B cell (primary cell): ENCODE measurements at regions not wholly inside any gene's neighbourhood (a gene's known extent, or its start where the extent isn't known, plus 50 kb on each side); places are given as distances from the start of the nearest gene placed in this dataset.

Experiments used
- ATAC-seq: fragments of 200-7000 bp; cut with Tn5 transposase; one replicate; pipeline ENCODE4 v1.10.0; 2021; ENCODE audit warnings: low read depth, mild to moderate bottlenecking, moderate number of reproducible peaks, moderate library complexity
- CTCF ChIA-PET: fragments of 350-600 bp; sonication (Branson Sonifier 250); formaldehyde crosslinking; loops from one replicate; lab custom pipeline; 2021; ENCODE audit warnings: antibody characterized with exemption, inconsistent platforms; lab: Charles Lee
- POLR2A ChIA-PET: fragments of 350-600 bp; sonication (Branson Sonifier 250); formaldehyde crosslinking; loops from one replicate; lab custom pipeline; 2021; ENCODE audit warnings: antibody characterized with exemption; lab: Charles Lee
- DNase-seq: peaks from one replicate; pipeline ENCODE4 v3.0.0; 2013
- H2AFZ ChIP-seq: 2 replicates; pipeline ENCODE4 v1.6.1; 2012; ENCODE audit warnings: mild to moderate bottlenecking, low read depth, low read length; ENCODE audit not compliant: insufficient read depth, poor library complexity, severe bottlenecking
- H3K27ac ChIP-seq, 2 donors: 1 replicate in 1 of 2; 2 replicates in 1 of 2; pipeline ENCODE4 v1.5.1; 2012 to 2013; ENCODE audit warnings: low read length in 2 of 2, mild to moderate bottlenecking in 2 of 2, moderate library complexity in 1 of 2
- H3K27me3 ChIP-seq, 4 experiments: fragments of 200-600 bp in 1 of 4; sonication (generic) in 1 of 4; replicated peaks in 1 of 4; 1 replicate in 2 of 4; 2 replicates in 2 of 4; pipeline versions ENCODE4 v1.6.1 to v1.7.0; 2013 to 2016; ENCODE audit warnings: low read length in 3 of 4, mild to moderate bottlenecking in 2 of 4, mixed read lengths in 1 of 4, moderate library complexity in 1 of 4; ENCODE audit not compliant: insufficient read depth in 4 of 4, control insufficient read depth in 3 of 4; ENCODE audit errors: control extremely low read depth in 1 of 4
- H3K36me3 ChIP-seq, 2 experiments: replicated peaks in 1 of 2; 1 replicate in 1 of 2; 2 replicates in 1 of 2; pipeline versions ENCODE4 v1.6.1 to v1.7.1; 2013; ENCODE audit warnings: low read length in 1 of 2; ENCODE audit not compliant: insufficient read depth in 2 of 2, control insufficient read depth in 1 of 2; ENCODE audit errors: control extremely low read depth in 1 of 2, extremely low read depth in 1 of 2
- H3K4me1 ChIP-seq, 2 donors: fragments of 200-600 bp in 1 of 2; sonication (generic) in 1 of 2; 1 replicate in 1 of 2; 2 replicates in 1 of 2; pipeline versions ENCODE4 v1.5.1 to v1.6.1; 2013 to 2017; ENCODE audit warnings: low read length in 2 of 2; ENCODE audit not compliant: control insufficient read depth in 2 of 2, insufficient read depth in 2 of 2
- H3K4me2 ChIP-seq: replicated peaks from 2 replicates; pipeline ENCODE3; 2012; ENCODE audit warnings: mild to moderate bottlenecking, low read depth, low read length; ENCODE audit not compliant: poor library complexity, severe bottlenecking
- H3K4me3 ChIP-seq, 5 experiments: fragments of 200-600 bp in 1 of 5; sonication (generic) in 1 of 5; 1 replicate in 3 of 5; 2 replicates in 2 of 5; pipeline versions ENCODE4 v1.5.1 to v1.7.0; 2011 to 2016; ENCODE audit warnings: low read length in 4 of 5, mild to moderate bottlenecking in 4 of 5, low read depth in 2 of 5, control low read depth in 1 of 5, moderate library complexity in 1 of 5; ENCODE audit not compliant: insufficient read depth in 1 of 5; ENCODE audit errors: control extremely low read depth in 1 of 5, extremely low read depth in 1 of 5
- H3K79me2 ChIP-seq: fragments of 200-600 bp; sonication (generic); one replicate; pipeline ENCODE4 v1.6.0; 2016; ENCODE audit warnings: low read length; ENCODE audit not compliant: control insufficient read depth, insufficient read depth
- H3K9ac ChIP-seq: fragments of 200-600 bp; sonication (generic); 2 replicates; pipeline ENCODE4 v1.6.1; 2017; ENCODE audit warnings: mild to moderate bottlenecking, low read length, moderate library complexity
- H3K9me3 ChIP-seq, 3 donors: one replicate each; pipeline versions ENCODE4 v1.6.1 to v1.7.1; 2013; ENCODE audit warnings: low read length in 2 of 3; ENCODE audit not compliant: control insufficient read depth in 2 of 3, insufficient read depth in 1 of 3; ENCODE audit errors: control extremely low read depth in 1 of 3
- H4K20me1 ChIP-seq: 2 replicates; pipeline ENCODE4 v1.6.0; 2012; ENCODE audit warnings: mild to moderate bottlenecking, low read length; ENCODE audit not compliant: insufficient read depth, control insufficient read depth, poor library complexity, severe bottlenecking
- H3K27ac Mint-ChIP-seq: one replicate; pipeline ENCODE4 v1.8.0; 2021; ENCODE audit warnings: mixed read lengths
- H3K27me3 Mint-ChIP-seq: one replicate; pipeline ENCODE4 v1.8.0; 2021; ENCODE audit warnings: mixed read lengths
- H3K4me1 Mint-ChIP-seq: one replicate; pipeline ENCODE4 v1.8.0; 2021; ENCODE audit warnings: mixed read lengths
- H3K4me3 Mint-ChIP-seq: one replicate; pipeline ENCODE4 v1.8.0; 2021; ENCODE audit warnings: mixed read lengths
- H3K9me3 Mint-ChIP-seq: one replicate; pipeline ENCODE4 v1.8.0; 2022; ENCODE audit warnings: mixed read lengths; ENCODE audit not compliant: insufficient read depth
- CTCF ChIP-seq: fragments of 200-600 bp; IDR thresholded peaks from one replicate; pipeline ENCODE4 v1.8.0; 2022; ENCODE audit warnings: antibody characterized with exemption, mild to moderate bottlenecking
- EZH2 ChIP-seq: IDR thresholded peaks from 2 replicates; pipeline ENCODE4 v1.6.1; 2012; ENCODE audit warnings: borderline replicate concordance, low read depth, mild to moderate bottlenecking, moderate library complexity, low read length; ENCODE audit not compliant: insufficient read depth, poor library complexity, severe bottlenecking
- WGBS: methylation state at CpG from one replicate; pipeline ENCODE4 v1.1.5; 2013; ENCODE audit warnings: missing lambda C conversion rate; ENCODE audit not compliant: insufficient coverage; 5-methylcytosine and 5-hydroxymethylcytosine counted together
- intact Hi-C: fragments of 100-400 bp; cut with micrococcal nuclease; formaldehyde crosslinking; loops from one replicate; pipeline ENCODE4 v1.10.0; 2022

- H3K9me3 ChIP-seq: no peaks in the 10 kb centered on the region
- no peaks in the 10 kb centered on the region for H3K4me1 ChIP-seq
- ATAC-seq: no peak
- no peak overlapping the region for H3K27ac ChIP-seq
- CTCF ChIA-PET: no interaction called here
- Mint-ChIP-seq H3K27me3 (peaks cover 9% of the 10 kb centered on the region), H3K4me1 (no peaks in the 10 kb centered on the region), H3K27ac (no peak overlapping the region), H3K9me3 (no peaks in the 10 kb centered on the region), H3K4me3 (no peak overlapping the region)
- no peak overlapping the region for H3K4me2 ChIP-seq
- H3K79me2 ChIP-seq: no peaks in the 10 kb centered on the region
- H3K9ac ChIP-seq: no peak overlapping the region
- intact Hi-C loops: no loop called here
- WGBS: 88% methylated on average over 5 of the region's 5 CpGs
- H4K20me1 ChIP-seq: no peaks in the 10 kb centered on the region
- POLR2A ChIA-PET: no interaction called here
- H3K27me3 ChIP-seq: no peaks in the 10 kb centered on the region
- no peak for DNase-seq
- no peaks in the 10 kb centered on the region for H3K36me3 ChIP-seq
- H2AFZ ChIP-seq: no peak overlapping the region
- TF ChIP-seq EZH2 (no peak), CTCF (no peak)
- no peak overlapping the region for H3K4me3 ChIP-seq
These were observed 509.8 kb downstream of the PTPRU start for GRCh38 chr1:29746076-29746665.

GRCh38 chr1:29744684-29745490 lies 508.6 kb downstream of the PTPRU start:
- Histone ChIP-seq H3K9me3 (no peaks in the 10 kb centered on the region), H3K9ac (no peak overlapping the region), H3K4me3 (no peak overlapping the region), H3K27ac (no peak overlapping the region), H3K79me2 (no peaks in the 10 kb centered on the region), H4K20me1 (no peaks in the 10 kb centered on the region), H3K27me3 (no peaks in the 10 kb centered on the region), H3K4me1 (no peaks in the 10 kb centered on the region), H2AFZ (no peak overlapping the region), H3K36me3 (no peaks in the 10 kb centered on the region), H3K4me2 (no peak overlapping the region)
- intact Hi-C loops: no loop called here
- H3K27ac Mint-ChIP-seq: no peak overlapping the region
- WGBS: 68% methylated on average over 6 of the region's 6 CpGs
- DNase-seq (no peak), ATAC-seq (no peak)
- H3K4me3 Mint-ChIP-seq: no peak overlapping the region
- ChIA-PET POLR2A (no interaction called here), CTCF (no interaction called here)
- H3K4me1 Mint-ChIP-seq: no peaks in the 10 kb centered on the region
- no peaks in the 10 kb centered on the region for H3K9me3 Mint-ChIP-seq
- peaks cover 7% of the 10 kb centered on the region for H3K27me3 Mint-ChIP-seq
- no peak for TF ChIP-seq CTCF
- TF ChIP-seq EZH2: no peak
